Stomach (tissue), 8 donors: ENCODE measurements at regions not wholly inside any gene's neighbourhood (a gene's known extent, or its start where the extent isn't known, plus 50 kb on each side); places are given as distances from the start of the nearest gene placed in this dataset.
A peak's percentile ranks its signal among the peaks of the same experiment; 100 is the strongest.

Experiments used
- DNase-seq, 2 donors: peaks; one replicate each; pipeline versions ENCODE4 v3.0.0 to v3.0.0-alpha.2; 2013 to 2019
- H3K27ac ChIP-seq, 5 donors: fragments of 200-600 bp in 4 of 5; sonication (generic) in 4 of 5; one replicate each; pipeline ENCODE4 v1.5.1; 2013 to 2019; ENCODE audit warnings: mild to moderate bottlenecking in 1 of 5, moderate library complexity in 1 of 5
- H3K27me3 ChIP-seq, 3 donors: fragments of 200-600 bp; sonication (generic); one replicate each; pipeline ENCODE4 v1.5.1; 2017 to 2019; ENCODE audit warnings: mixed run types in 1 of 3
- H3K36me3 ChIP-seq, 4 donors: fragments of 200-600 bp; sonication (generic); 1 replicate in 3 of 4; 2 replicates in 1 of 4; pipeline ENCODE4 v1.5.1; 2016 to 2019
- H3K4me1 ChIP-seq, 4 donors: fragments of 200-600 bp; sonication (generic); one replicate each; pipeline ENCODE4 v1.5.1; 2016 to 2019
- H3K4me3 ChIP-seq, 4 donors: fragments of 200-600 bp; sonication (generic) in 3 of 4; one replicate each; pipeline ENCODE4 v1.5.1; 2016 to 2019; ENCODE audit warnings: mild to moderate bottlenecking in 1 of 4
- H3K9me3 ChIP-seq, 4 donors: fragments of 200-600 bp; sonication (generic); one replicate each; pipeline ENCODE4 v1.5.1; 2016 to 2019
- CTCF ChIP-seq, 7 experiments: fragments of 450-650 bp in 4 of 7; fragments of 200-600 bp in 3 of 7; sonication (generic) in 3 of 7; IDR thresholded peaks; one replicate each; pipeline ENCODE4 v1.5.1; 2016 to 2019; ENCODE audit warnings: antibody characterized with exemption in 7 of 7, control low read depth in 2 of 7, mild to moderate bottlenecking in 1 of 7
- EP300 ChIP-seq: sonication (generic); formaldehyde crosslinking; IDR thresholded peaks from one replicate; pipeline ENCODE4 v1.6.1; 2017; ENCODE audit warnings: antibody characterized with exemption
- POLR2A ChIP-seq, 4 donors: fragments of 450-650 bp; IDR thresholded peaks; one replicate each; pipeline ENCODE4 v1.6.1; 2016; ENCODE audit warnings: antibody characterized with exemption in 4 of 4, control low read depth in 2 of 4, mild to moderate bottlenecking in 1 of 4, moderate library complexity in 1 of 4
- POLR2AphosphoS5 ChIP-seq, 3 donors: sonication (generic); formaldehyde crosslinking; IDR thresholded peaks; one replicate each; pipeline ENCODE4 v1.6.1; 2016; ENCODE audit warnings: antibody characterized with exemption in 3 of 3
- WGBS, 5 donors: extraction: QIAGEN DNeasy Blood & Tissue Kit in 3 of 5; methylation state at CpG; one replicate each; pipeline versions ENCODE4 v1.1.5 to v1.1.7; 2013 to 2018; 5-methylcytosine and 5-hydroxymethylcytosine counted together
- intact Hi-C: fragments of 100-400 bp; cut with DNase I; formaldehyde crosslinking; loops from one replicate; pipeline ENCODE4 v1.15.1; 2023; ENCODE audit warnings: low total_unique reads
- donor health status: healthy with polysubstance abuse.
- donor health status: Bipolar disorder and iron deficiency.
- donor health status: healthy.

- Histone ChIP-seq H3K9me3 (no peaks in the 10 kb centered on the region), H3K36me3 (no peaks in the 10 kb centered on the region), H3K27ac (peak overlapping the region in 4 of 5 donors; percentile 23 to 61 (median 40)), H3K4me3 (no peak overlapping the region), H3K4me1 (peaks cover 23 to 46% (median 28%) of the 10 kb centered on the region in 4 donors), H3K27me3 (no peaks in the 10 kb centered on the region)
- intact Hi-C loops, result no loop called here
- peak in 1 of 3 donors; percentile 35 for TF ChIP-seq POLR2AphosphoS5 (IDR thresholded peaks at IDR 0.05)
- TF ChIP-seq EP300, result no peak
- no peak for TF ChIP-seq CTCF (IDR thresholded peaks at IDR 0.05)
- DNase-seq, result peak; percentile 58 to 87
- 42 to 58% (median 48%) methylated on average over 7 of the region's 7 CpGs for WGBS, 5 donors
Measured at GRCh38 chr18:10140461-10141282, 226.9 kb downstream of the VAPA start.

GRCh38 chr18:10141559-10141958 is 227.7 kb downstream of the VAPA start:
- H3K4me3 ChIP-seq, result no peak overlapping the region
- TF ChIP-seq CTCF (IDR thresholded peaks at IDR 0.05) (no peak), EP300 (no peak), POLR2AphosphoS5 (IDR thresholded peaks at IDR 0.05) (no peak), POLR2A (IDR thresholded peaks at IDR 0.05) (no peak)
- H3K27ac ChIP-seq, result peak overlapping the region in 4 of 5 donors; percentile 38 to 61 (median 40)
- no peaks in the 10 kb centered on the region for H3K9me3 ChIP-seq
- H3K27me3 ChIP-seq, result no peaks in the 10 kb centered on the region
- DNase-seq, result no peak
- intact Hi-C loops, result no loop called here
- peaks cover 23 to 46% (median 28%) of the 10 kb centered on the region in 4 donors for H3K4me1 ChIP-seq
- WGBS, 5 donors, result 46 to 71% (median 60%) methylated on average over 7 of the region's 7 CpGs
- H3K36me3 ChIP-seq, result no peaks in the 10 kb centered on the region

GRCh38 chr18:10142056-10142455 is 228.2 kb downstream of the VAPA start:
- TF ChIP-seq EP300, result no peak
- no peak for TF ChIP-seq POLR2AphosphoS5 (IDR thresholded peaks at IDR 0.05)
- no peak for TF ChIP-seq POLR2A (IDR thresholded peaks at IDR 0.05)
- TF ChIP-seq CTCF (IDR thresholded peaks at IDR 0.05), result no peak
- Histone ChIP-seq H3K9me3 (no peaks in the 10 kb centered on the region), H3K36me3 (no peaks in the 10 kb centered on the region), H3K27ac (peak overlapping the region in 4 of 5 donors; percentile 38 to 61 (median 40)), H3K27me3 (no peaks in the 10 kb centered on the region), H3K4me1 (peaks cover 23 to 46% (median 28%) of the 10 kb centered on the region in 4 donors), H3K4me3 (no peak overlapping the region)
- intact Hi-C loops, result no loop called here
- WGBS, 5 donors, result 38 to 67% (median 56%) methylated on average over 7 of the region's 7 CpGs
- DNase-seq, result no peak

- peak in 1 of 2 donors; percentile 58 for DNase-seq
- 45 to 56% (median 53%) methylated on average over 14 of the region's 14 CpGs for WGBS, 5 donors
- Histone ChIP-seq H3K36me3 (no peaks in the 10 kb centered on the region), H3K9me3 (no peaks in the 10 kb centered on the region), H3K4me1 (peaks cover 23 to 46% (median 28%) of the 10 kb centered on the region in 4 donors), H3K27ac (peak overlapping the region in 4 of 5 donors; percentile 7 to 61 (median 24)), H3K27me3 (no peaks in the 10 kb centered on the region), H3K4me3 (no peak overlapping the region)
- no peak for TF ChIP-seq POLR2AphosphoS5 (IDR thresholded peaks at IDR 0.05)
- no peak for TF ChIP-seq POLR2A (IDR thresholded peaks at IDR 0.05)
- no peak for TF ChIP-seq EP300
- TF ChIP-seq CTCF (IDR thresholded peaks at IDR 0.05), result no peak
- intact Hi-C loops, result no loop called here
Measured at GRCh38 chr18:10142496-10143160, 228.8 kb downstream of the VAPA start.
